SJCRH30 (cell line): ENCODE measurements at regions not wholly inside any gene's neighbourhood (a gene's known extent, or its start where the extent isn't known, plus 50 kb on each side); places are given as distances from the start of the nearest gene placed in this dataset.
A peak's percentile ranks its signal among the peaks of the same experiment; 100 is the strongest.
"Not testable (repeated sequence)": the region's sequence is repeated elsewhere in the genome, so short reads cannot be mapped to it uniquely, and the experiment has no call there.

Experiments
- DNase-seq, 2 experiments: peaks; one replicate each; pipeline ENCODE4 v3.0.0-alpha.2; 2015 to 2020
- H3K27ac ChIP-seq: fragments of 250-450 bp; sonication (Bioruptor Pico); 2 replicates; pipeline ENCODE4 v1.5.1; 2020; ENCODE audit warnings: mild to moderate bottlenecking, moderate library complexity
- H3K27me3 ChIP-seq: fragments of 250-450 bp; sonication (Bioruptor Pico); 2 replicates; pipeline ENCODE4 v1.5.1; 2020; ENCODE audit warnings: mild to moderate bottlenecking, moderate library complexity
- H3K36me3 ChIP-seq: fragments of 250-450 bp; sonication (Bioruptor Pico); 2 replicates; pipeline ENCODE4 v1.5.1; 2020; ENCODE audit warnings: mild to moderate bottlenecking, moderate library complexity
- H3K4me1 ChIP-seq: fragments of 250-450 bp; sonication (Bioruptor Pico); 2 replicates; pipeline ENCODE4 v1.5.1; 2020; ENCODE audit warnings: mild to moderate bottlenecking, moderate library complexity
- H3K4me3 ChIP-seq: fragments of 250-450 bp; sonication (Bioruptor Pico); 2 replicates; pipeline ENCODE4 v1.5.1; 2020; ENCODE audit warnings: mild to moderate bottlenecking, moderate library complexity
- H3K9me3 ChIP-seq: fragments of 250-450 bp; sonication (Bioruptor Pico); replicated peaks from 2 replicates; pipeline ENCODE4 v1.5.1; 2020; ENCODE audit warnings: mild to moderate bottlenecking, moderate library complexity

DNA sequence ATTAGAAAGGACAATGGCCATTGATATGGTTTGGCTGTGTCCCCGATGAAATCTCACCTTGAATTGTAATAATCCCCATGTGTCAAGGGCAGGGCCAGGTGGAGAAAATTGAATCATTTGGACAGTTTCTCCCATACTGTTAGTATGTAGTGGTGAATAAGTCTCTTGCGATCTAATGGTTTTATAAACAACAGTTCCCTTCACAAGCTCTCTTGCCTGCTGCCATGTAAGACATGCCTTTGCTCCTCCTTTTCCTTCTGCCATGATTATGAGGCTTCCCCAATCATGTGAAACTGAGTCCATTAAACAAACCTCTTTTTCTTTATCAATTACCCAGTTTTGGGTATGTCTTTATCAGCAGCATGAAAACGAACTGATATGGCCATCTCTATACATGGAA lies 302.7 kb downstream of the SFMBT2 start:
- H3K9me3 ChIP-seq: no peaks in the 10 kb centered on the region
- no peaks in the 10 kb centered on the region for H3K4me1 ChIP-seq
- H3K27me3 ChIP-seq: no peaks in the 10 kb centered on the region
- H3K36me3 ChIP-seq: no peaks in the 10 kb centered on the region
- no peak for DNase-seq
- H3K4me3 ChIP-seq: no peak overlapping the region
- no peak overlapping the region for H3K27ac ChIP-seq

DNA sequence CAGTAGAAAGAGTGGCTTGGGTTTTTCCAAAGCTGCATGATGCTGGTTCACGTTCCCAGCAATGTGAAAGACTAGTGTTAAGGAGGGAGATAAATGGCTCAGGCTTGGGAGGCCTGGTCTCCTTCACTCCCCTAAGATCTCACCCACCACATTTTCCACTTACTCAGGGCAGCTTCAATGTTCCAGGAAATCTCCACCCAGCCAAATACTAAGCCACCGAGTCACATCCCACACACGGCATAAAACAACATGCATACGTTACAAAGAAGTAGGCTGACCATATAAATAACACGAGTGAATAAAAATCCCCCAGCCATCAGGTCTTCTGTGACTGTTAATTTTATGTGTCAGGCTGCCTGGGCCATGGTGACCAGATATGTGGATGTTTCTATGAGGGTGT lies 303.5 kb downstream of the SFMBT2 start:
- H3K9me3 ChIP-seq: no peaks in the 10 kb centered on the region
- no peak for DNase-seq
- no peaks in the 10 kb centered on the region for H3K36me3 ChIP-seq
- no peaks in the 10 kb centered on the region for H3K27me3 ChIP-seq
- no peak overlapping the region for H3K4me3 ChIP-seq
- H3K4me1 ChIP-seq: no peaks in the 10 kb centered on the region
- H3K27ac ChIP-seq: no peak overlapping the region

DNA sequence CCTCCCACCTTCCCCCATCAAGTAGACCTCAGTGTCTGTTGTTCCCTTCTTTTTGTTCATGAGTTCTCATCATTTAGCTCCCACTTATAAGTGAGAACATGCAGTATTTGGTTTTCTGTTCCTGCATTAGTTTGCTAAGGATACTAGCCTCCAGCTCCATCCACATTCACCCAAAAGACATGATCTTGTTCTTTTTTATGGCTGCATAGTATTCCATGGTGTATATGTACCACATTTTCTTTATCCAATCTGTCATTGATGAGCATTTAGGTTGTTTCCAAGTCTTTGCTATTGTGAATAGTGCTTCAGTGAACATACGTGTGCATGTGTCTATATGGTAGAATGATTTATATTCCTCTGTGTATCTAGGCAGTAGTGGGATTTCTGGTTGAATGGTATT lies 306.5 kb downstream of the SFMBT2 start:
- not testable (repeated sequence) for H3K27ac ChIP-seq, H3K4me3 ChIP-seq, DNase-seq, H3K9me3 ChIP-seq, H3K27me3 ChIP-seq, H3K4me1 ChIP-seq, H3K36me3 ChIP-seq

DNA sequence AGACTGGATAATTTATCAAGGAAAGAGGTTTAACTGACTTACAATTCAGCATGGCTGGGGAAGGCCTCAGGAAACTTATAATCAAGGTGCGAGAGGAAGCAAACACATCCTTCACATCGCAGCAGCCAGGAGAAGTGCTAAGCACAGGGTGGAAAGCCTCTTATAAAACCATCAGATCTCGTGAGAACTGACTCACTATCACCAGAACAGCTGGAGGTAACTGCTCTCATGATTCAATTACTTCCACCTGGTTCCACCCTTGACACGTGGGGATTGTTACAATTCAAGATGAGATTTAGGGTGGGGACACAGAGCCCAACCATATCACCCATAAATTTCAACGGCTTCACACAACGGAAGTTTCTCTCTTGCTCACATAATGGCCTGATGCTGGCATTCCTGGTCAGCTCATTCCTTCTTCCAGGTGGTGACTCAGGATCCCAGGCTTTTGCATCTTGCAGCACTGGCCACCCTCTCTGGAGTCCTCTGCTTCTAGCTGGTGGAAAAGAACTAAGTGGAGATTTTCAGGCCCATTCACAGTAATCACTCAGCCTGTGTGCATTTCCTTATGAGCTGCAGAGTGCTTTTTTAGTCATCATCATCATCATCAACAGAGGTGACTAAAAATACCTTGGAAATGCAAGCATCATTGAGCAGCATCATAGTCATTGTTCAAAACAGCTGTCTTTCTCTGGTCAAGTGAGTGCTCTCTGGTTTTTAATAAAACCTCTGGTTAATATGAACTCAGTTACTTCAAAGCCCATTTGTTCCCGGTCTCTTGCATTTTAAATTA lies 308.1 kb downstream of the SFMBT2 start:
- no peaks in the 10 kb centered on the region for H3K27me3 ChIP-seq

GRCh38 chr10:7102084-7102483 lies 308.8 kb downstream of the SFMBT2 start:
- no peaks in the 10 kb centered on the region for H3K9me3 ChIP-seq
- H3K27ac ChIP-seq: no peak overlapping the region
- no peak for DNase-seq
- no peak overlapping the region for H3K4me3 ChIP-seq
- no peaks in the 10 kb centered on the region for H3K36me3 ChIP-seq
- no peaks in the 10 kb centered on the region for H3K27me3 ChIP-seq
- H3K4me1 ChIP-seq: no peaks in the 10 kb centered on the region

More for the DNA sequence above, 308.1 kb downstream of the SFMBT2 start:
- Histone ChIP-seq H3K4me1 (no peaks in the 10 kb centered on the region), H3K36me3 (no peaks in the 10 kb centered on the region), H3K9me3 (no peaks in the 10 kb centered on the region), H3K4me3 (no peak overlapping the region), H3K27ac (no peak overlapping the region)
- DNase-seq: no peak

GRCh38 chr10:7101451-7101850 lies 309.4 kb downstream of the SFMBT2 start:
- Histone ChIP-seq H3K27me3 (no peaks in the 10 kb centered on the region), H3K9me3 (no peaks in the 10 kb centered on the region), H3K36me3 (no peaks in the 10 kb centered on the region), H3K4me3 (no peak overlapping the region), H3K27ac (no peak overlapping the region), H3K4me1 (no peaks in the 10 kb centered on the region)
- DNase-seq: no peak

DNA sequence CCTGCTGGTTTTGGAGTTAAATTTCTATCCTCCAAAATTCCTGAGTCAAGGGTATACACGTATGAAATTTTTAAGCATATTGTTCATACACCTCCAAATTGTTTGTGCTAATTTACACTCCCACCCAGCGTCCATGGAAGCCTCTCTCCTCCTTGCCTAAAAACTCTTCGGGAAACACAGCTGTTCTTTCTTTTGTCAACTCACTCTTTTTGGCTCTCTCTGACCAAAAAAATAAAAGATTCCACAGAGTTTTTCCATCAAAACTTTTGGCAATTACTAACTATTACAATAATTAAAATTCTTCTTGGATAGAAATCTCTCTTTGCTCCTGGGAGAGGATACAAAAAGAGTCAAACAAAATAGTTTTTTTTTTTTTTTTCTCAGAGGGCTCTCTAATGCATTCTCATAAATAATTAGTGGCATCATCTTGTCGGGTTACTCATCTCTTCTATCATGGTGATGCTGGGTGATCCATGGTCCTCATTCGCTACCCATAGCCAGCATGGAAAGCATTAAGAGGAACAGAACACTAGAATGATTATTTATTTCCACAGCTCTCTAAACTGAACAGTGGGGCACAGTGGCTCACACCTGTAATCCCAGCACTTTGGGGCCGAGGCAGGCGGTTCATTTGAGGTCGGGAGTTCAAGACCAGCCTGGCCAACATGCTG lies 310.7 kb downstream of the SFMBT2 start:
- Histone ChIP-seq H3K36me3 (no peaks in the 10 kb centered on the region), H3K4me3 (no peak overlapping the region), H3K4me1 (no peaks in the 10 kb centered on the region), H3K27me3 (no peaks in the 10 kb centered on the region), H3K27ac (no peak overlapping the region), H3K9me3 (no peaks in the 10 kb centered on the region)
- DNase-seq: no peak

GRCh38 chr10:7098160-7098762 lies 312.6 kb downstream of the SFMBT2 start:
- no peaks in the 10 kb centered on the region for H3K4me1 ChIP-seq
- H3K27me3 ChIP-seq: no peaks in the 10 kb centered on the region
- no peak for DNase-seq
- no peaks in the 10 kb centered on the region for H3K36me3 ChIP-seq
- no peak overlapping the region for H3K4me3 ChIP-seq
- H3K27ac ChIP-seq: no peak overlapping the region
- H3K9me3 ChIP-seq: no peaks in the 10 kb centered on the region

- Histone ChIP-seq H3K9me3 (no peaks in the 10 kb centered on the region), H3K4me1 (no peaks in the 10 kb centered on the region), H3K4me3 (no peak overlapping the region), H3K36me3 (no peaks in the 10 kb centered on the region), H3K27me3 (no peaks in the 10 kb centered on the region), H3K27ac (no peak overlapping the region)
- DNase-seq: no peak
These were observed 316.1 kb downstream of the SFMBT2 start for GRCh38 chr10:7094781-7095180.

DNA sequence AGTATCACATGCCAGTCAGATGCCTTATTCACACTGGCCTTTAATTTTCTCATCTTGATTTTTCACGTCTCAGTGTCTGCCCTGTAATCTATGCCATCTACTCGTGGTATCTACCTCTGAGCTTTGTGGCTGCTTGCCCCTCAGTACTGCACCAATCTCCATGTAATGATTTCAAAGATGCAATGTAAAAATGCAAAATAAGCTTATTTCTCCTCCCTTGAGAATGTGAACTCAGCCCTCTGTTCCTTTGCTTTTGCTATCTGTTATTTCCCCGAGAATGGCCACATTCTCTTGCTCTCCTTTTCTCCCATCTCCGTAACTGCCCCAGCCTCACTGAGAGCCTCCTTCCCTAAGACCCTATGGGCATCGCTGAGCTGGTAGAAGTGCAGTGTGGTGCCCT lies 317.5 kb downstream of the SFMBT2 start:
- no peak for DNase-seq
- no peaks in the 10 kb centered on the region for H3K27me3 ChIP-seq
- H3K36me3 ChIP-seq: no peaks in the 10 kb centered on the region
- H3K9me3 ChIP-seq: no peaks in the 10 kb centered on the region
- H3K4me1 ChIP-seq: no peaks in the 10 kb centered on the region
- H3K27ac ChIP-seq: no peak overlapping the region
- H3K4me3 ChIP-seq: no peak overlapping the region

GRCh38 chr10:7092603-7093002 lies 318.2 kb downstream of the SFMBT2 start:
- H3K27ac ChIP-seq: no peak overlapping the region
- no peak overlapping the region for H3K4me3 ChIP-seq
- no peaks in the 10 kb centered on the region for H3K27me3 ChIP-seq
- no peak for DNase-seq
- no peaks in the 10 kb centered on the region for H3K9me3 ChIP-seq
- no peaks in the 10 kb centered on the region for H3K36me3 ChIP-seq
- no peaks in the 10 kb centered on the region for H3K4me1 ChIP-seq

DNA sequence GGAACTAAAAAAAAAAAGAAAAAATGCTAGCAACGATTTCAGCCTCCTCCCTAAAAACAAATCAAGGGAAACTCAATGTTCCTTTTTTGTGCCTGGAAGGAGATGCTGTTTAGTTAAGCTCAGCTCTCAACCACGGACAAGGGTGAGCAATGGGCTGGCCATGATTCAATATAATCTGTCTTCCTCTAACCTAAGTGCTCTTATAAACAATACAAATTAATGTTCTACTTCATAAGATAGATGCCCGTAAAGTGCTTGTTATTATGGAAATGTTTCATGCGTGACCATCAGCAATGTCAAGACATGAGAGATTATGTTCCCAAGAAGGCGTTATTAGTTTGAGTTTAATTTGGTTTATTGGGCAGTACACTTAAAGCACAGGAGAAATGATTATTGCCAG lies 320.3 kb downstream of the SFMBT2 start:
- no peaks in the 10 kb centered on the region for H3K9me3 ChIP-seq
- no peaks in the 10 kb centered on the region for H3K27me3 ChIP-seq
- no peak overlapping the region for H3K4me3 ChIP-seq
- H3K27ac ChIP-seq: no peak overlapping the region
- H3K4me1 ChIP-seq: no peaks in the 10 kb centered on the region
- no peaks in the 10 kb centered on the region for H3K36me3 ChIP-seq
- DNase-seq: no peak

DNA sequence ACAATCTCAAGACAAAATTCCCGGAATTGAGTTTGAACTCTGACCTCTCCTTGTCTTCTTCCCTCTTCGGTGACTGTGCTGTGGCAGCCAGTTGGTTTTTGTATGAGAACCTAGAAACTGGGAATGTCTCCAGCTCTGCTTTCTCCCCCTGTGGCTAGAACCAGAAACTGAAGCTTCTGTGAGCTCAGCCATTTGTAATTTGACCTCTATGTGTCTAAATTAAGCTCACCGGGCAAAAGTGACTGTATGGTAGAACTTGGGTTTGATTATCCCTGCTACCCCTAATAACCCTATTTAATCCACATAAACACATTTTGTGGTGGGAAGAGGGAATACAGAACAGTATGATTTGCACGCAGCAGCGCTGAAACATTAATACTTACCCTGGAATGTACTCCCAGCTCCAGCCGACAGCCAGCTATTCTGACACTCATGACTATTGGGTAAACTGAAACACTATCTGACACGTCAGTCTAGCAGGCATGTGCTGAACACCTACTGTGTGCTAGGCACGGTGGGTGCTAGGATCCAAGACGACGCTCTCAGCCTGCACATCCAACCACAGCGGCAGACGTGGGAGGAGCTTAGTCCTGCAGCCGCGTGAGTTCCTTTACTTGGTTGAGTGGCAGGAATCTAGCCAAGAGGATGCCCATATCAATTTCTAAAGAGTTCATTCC lies 324.8 kb downstream of the SFMBT2 start:
- Histone ChIP-seq H3K27me3 (no peaks in the 10 kb centered on the region), H3K4me1 (no peaks in the 10 kb centered on the region), H3K27ac (no peak overlapping the region), H3K36me3 (no peaks in the 10 kb centered on the region), H3K9me3 (no peaks in the 10 kb centered on the region), H3K4me3 (peak overlapping the region; percentile 33)
- peak; percentile 30 to 60 for DNase-seq

GRCh38 chr10:7085147-7085912 lies 325.5 kb downstream of the SFMBT2 start:
- Histone ChIP-seq H3K9me3 (no peaks in the 10 kb centered on the region), H3K4me1 (no peaks in the 10 kb centered on the region), H3K27me3 (no peaks in the 10 kb centered on the region), H3K4me3 (peak overlapping the region; percentile 33), H3K36me3 (no peaks in the 10 kb centered on the region), H3K27ac (no peak overlapping the region)
- peak in 1 of 2 experiments; percentile 1 for DNase-seq
